Fibroblast of lung (primary cell): ENCODE measurements at regions not wholly inside any gene's neighbourhood (a gene's known extent, or its start where the extent isn't known, plus 50 kb on each side); places are given as distances from the start of the nearest gene placed in this dataset.

Experiments used
- DNase-seq, 2 donors: peaks; one replicate each; pipeline versions ENCODE4 v3.0.0 to v3.0.0-alpha.2; 2010; ENCODE audit warnings: low read depth in 2 of 2
- H2AFZ ChIP-seq: 2 replicates; pipeline ENCODE4 v1.5.1; 2012; ENCODE audit warnings: low read length, control low read depth, inconsistent platforms
- H3K27ac ChIP-seq: 2 replicates; pipeline ENCODE4 v1.5.1; 2011; ENCODE audit warnings: low read length, control low read depth; ENCODE audit not compliant: insufficient read depth
- H3K27me3 ChIP-seq: 2 replicates; pipeline ENCODE4 v1.5.1; 2011; ENCODE audit warnings: mild to moderate bottlenecking, low read length; ENCODE audit not compliant: control insufficient read depth, insufficient read depth
- H3K36me3 ChIP-seq: 2 replicates; pipeline ENCODE4 v1.5.1; 2011; ENCODE audit warnings: low read length; ENCODE audit not compliant: control insufficient read depth, insufficient read depth
- H3K4me1 ChIP-seq: 2 replicates; pipeline ENCODE4 v1.5.1; 2011; ENCODE audit warnings: low read length; ENCODE audit not compliant: control insufficient read depth, insufficient read depth; ENCODE audit errors: extremely low read depth
- H3K4me2 ChIP-seq: 2 replicates; pipeline ENCODE4 v1.5.1; 2011; ENCODE audit warnings: low read length, control low read depth; ENCODE audit not compliant: insufficient read depth; ENCODE audit errors: extremely low read depth
- H3K4me3 ChIP-seq, 4 experiments: fragments of 200-600 bp in 1 of 4; sonication (generic) in 1 of 4; replicated peaks in 1 of 4; 2 replicates each; pipeline ENCODE4 v1.5.1; 2011 to 2016; ENCODE audit warnings: low read length in 4 of 4, low read depth in 3 of 4, mild to moderate bottlenecking in 3 of 4, control low read depth in 2 of 4, inconsistent platforms in 1 of 4, mixed read lengths in 1 of 4; ENCODE audit not compliant: insufficient read depth in 1 of 4; ENCODE audit errors: control extremely low read depth in 1 of 4
- H3K79me2 ChIP-seq: 2 replicates; pipeline ENCODE4 v1.5.1; 2012; ENCODE audit warnings: mild to moderate bottlenecking, low read length, inconsistent platforms; ENCODE audit not compliant: control insufficient read depth, insufficient read depth
- H3K9ac ChIP-seq: 2 replicates; pipeline ENCODE4 v1.5.1; 2011; ENCODE audit warnings: mild to moderate bottlenecking, low read length, control low read depth; ENCODE audit not compliant: insufficient read depth
- H3K9me3 ChIP-seq: 2 replicates; pipeline ENCODE4 v1.5.1; 2012; ENCODE audit warnings: low read depth, low read length; ENCODE audit not compliant: control insufficient read depth, insufficient read depth
- H4K20me1 ChIP-seq: 2 replicates; pipeline ENCODE4 v1.5.1; 2011; ENCODE audit warnings: low read length; ENCODE audit not compliant: control insufficient read depth, insufficient read depth; ENCODE audit errors: extremely low read depth
- EZH2 ChIP-seq: IDR thresholded peaks from 2 replicates; pipeline ENCODE4 v1.5.1; 2012; ENCODE audit warnings: low read length, control low read depth, mild to moderate bottlenecking; ENCODE audit errors: missing control alignments
- TF ChIP-seq, protein P1 (sequence below), 2 donors: IDR thresholded peaks in 1 of 2; conservative IDR thresholded peaks in 1 of 2; 1 replicate in 1 of 2; 2 replicates in 1 of 2; pipeline ENCODE4 v1.5.1; 2011 to 2012; ENCODE audit warnings: low read length in 2 of 2, control low read depth in 1 of 2, inconsistent platforms in 1 of 2, low read depth in 1 of 2, mild to moderate bottlenecking in 1 of 2

DNA sequence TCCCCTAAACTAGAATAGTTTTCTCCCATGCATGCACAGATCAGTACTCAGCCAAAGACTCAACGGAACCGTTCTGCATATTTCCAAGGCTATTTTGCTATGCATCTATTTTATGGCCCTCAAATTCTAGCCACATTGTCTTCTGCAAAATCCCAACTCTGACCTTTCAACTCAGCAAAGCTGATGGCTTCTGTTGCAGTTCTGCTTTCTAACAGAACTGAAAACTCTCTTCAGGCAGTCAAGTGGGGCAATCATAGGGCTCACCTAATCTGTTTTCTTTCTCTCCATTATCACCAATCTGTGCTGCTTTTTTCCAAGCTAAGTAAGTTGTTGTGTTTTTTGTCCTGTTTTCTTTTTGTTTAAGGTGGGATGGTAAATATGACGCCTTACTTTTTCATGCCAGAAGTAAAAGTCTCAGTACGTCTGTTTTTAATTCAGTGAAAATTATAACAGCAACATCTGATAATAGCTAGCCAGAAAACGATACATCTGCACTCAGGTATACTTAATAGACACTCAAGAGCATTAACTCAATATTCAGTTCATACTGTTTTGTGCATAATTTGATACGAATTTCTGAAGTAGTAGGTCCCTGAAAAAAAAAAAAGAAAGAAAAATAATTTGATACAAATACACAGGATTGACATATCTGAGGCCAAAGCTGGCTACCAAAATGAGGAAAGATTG, 454.3 kb downstream of the TLE1 start:
- no peaks in the 10 kb centered on the region for H3K9me3 ChIP-seq
- no peak overlapping the region for H3K9ac ChIP-seq
- no peak overlapping the region for H3K4me3 ChIP-seq
- no peak for TF ChIP-seq EZH2
- TF ChIP-seq, protein P1, sequence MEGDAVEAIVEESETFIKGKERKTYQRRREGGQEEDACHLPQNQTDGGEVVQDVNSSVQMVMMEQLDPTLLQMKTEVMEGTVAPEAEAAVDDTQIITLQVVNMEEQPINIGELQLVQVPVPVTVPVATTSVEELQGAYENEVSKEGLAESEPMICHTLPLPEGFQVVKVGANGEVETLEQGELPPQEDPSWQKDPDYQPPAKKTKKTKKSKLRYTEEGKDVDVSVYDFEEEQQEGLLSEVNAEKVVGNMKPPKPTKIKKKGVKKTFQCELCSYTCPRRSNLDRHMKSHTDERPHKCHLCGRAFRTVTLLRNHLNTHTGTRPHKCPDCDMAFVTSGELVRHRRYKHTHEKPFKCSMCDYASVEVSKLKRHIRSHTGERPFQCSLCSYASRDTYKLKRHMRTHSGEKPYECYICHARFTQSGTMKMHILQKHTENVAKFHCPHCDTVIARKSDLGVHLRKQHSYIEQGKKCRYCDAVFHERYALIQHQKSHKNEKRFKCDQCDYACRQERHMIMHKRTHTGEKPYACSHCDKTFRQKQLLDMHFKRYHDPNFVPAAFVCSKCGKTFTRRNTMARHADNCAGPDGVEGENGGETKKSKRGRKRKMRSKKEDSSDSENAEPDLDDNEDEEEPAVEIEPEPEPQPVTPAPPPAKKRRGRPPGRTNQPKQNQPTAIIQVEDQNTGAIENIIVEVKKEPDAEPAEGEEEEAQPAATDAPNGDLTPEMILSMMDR (conservative IDR thresholded peaks at IDR 0.05 in 1 of 2, IDR thresholded peaks at IDR 0.05 in 1 of 2; ENCODE audit: low read depth in 1 of 2, low read length in 2 of 2) = no peak
- no peak overlapping the region for H3K4me2 ChIP-seq
- no peak overlapping the region for H2AFZ ChIP-seq
- H3K79me2 ChIP-seq = no peaks in the 10 kb centered on the region
- no peak overlapping the region for H3K27ac ChIP-seq
- H3K27me3 ChIP-seq = no peaks in the 10 kb centered on the region
- no peaks in the 10 kb centered on the region for H4K20me1 ChIP-seq
- DNase-seq = no peak
- H3K4me1 ChIP-seq = no peaks in the 10 kb centered on the region
- H3K36me3 ChIP-seq = no peaks in the 10 kb centered on the region

DNA sequence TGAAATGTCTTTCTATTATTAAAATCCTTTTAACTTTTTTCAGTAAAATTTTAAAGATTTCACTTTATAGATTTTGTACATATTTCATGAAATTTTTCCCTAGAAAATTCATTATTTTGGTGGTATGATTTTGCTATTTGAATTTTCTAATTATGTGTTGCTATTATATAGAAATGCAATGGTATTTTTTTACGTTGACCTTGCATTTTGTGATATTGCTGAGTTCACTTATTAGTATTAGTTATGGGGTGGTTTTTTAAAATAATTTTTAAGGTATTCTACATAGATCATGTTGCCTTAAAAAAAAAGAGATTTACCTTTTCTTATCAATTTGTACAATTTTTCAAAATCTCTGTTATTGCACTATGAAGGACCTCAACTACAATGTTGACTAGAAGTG, 458.3 kb downstream of the TLE1 start:
- Histone ChIP-seq H3K4me3 (no peak overlapping the region), H3K27ac (no peak overlapping the region)
- DNase-seq = no peak

DNA sequence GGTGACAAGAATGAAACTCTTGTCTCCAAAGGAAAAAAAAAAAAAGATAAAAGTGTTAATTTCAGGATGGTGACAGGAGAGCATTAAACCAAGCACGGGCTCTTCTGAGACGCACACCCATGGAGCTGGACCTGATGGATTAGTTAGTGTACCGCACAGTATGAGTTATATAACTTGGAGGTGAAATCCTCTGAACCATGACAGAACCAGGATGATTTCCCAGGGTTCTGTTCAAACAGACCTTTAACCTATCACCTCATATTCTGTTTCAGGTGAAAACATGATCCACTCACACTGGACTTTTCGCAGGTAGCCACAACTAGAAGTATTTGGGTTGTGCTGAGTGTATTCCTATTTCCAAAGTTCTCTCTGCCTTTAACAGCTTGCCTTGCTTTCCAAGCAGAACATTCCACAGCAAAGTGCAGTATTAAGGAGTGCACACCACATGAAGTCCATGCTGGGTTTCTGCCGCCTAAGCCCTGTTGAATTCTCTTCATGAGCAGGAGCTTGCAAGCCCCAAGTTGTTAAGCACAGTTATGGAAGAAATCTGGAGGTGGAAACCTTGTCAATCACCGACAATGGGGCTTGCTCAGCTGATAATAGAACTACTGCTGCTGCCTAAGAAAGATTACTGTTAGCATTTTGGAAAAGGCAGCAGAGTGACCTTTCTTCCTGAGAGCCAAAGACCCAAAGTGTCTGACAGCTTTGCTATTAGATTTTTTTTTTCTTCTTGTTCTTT, 461.7 kb downstream of the TLE1 start:
- H3K9me3 ChIP-seq = no peaks in the 10 kb centered on the region
- H3K27me3 ChIP-seq = no peaks in the 10 kb centered on the region
- H3K27ac ChIP-seq = no peak overlapping the region
- H3K36me3 ChIP-seq = no peaks in the 10 kb centered on the region
- no peak for DNase-seq
- TF ChIP-seq EZH2 = no peak
- TF ChIP-seq, protein P1 (conservative IDR thresholded peaks at IDR 0.05 in 1 of 2, IDR thresholded peaks at IDR 0.05 in 1 of 2; ENCODE audit: low read depth in 1 of 2, low read length in 2 of 2) = no peak
- no peak overlapping the region for H3K4me3 ChIP-seq
- H2AFZ ChIP-seq = no peak overlapping the region
- no peaks in the 10 kb centered on the region for H3K4me1 ChIP-seq
- no peaks in the 10 kb centered on the region for H4K20me1 ChIP-seq
- H3K4me2 ChIP-seq = no peak overlapping the region
- H3K9ac ChIP-seq = no peak overlapping the region
- H3K79me2 ChIP-seq = no peaks in the 10 kb centered on the region

More for the DNA sequence above, 458.3 kb downstream of the TLE1 start:
- TF ChIP-seq, protein P1 (conservative IDR thresholded peaks at IDR 0.05 in 1 of 2, IDR thresholded peaks at IDR 0.05 in 1 of 2; ENCODE audit: low read depth in 1 of 2, low read length in 2 of 2) = no peak
- TF ChIP-seq EZH2 = no peak
- Histone ChIP-seq H3K27me3 (no peaks in the 10 kb centered on the region), H3K36me3 (no peaks in the 10 kb centered on the region), H3K9me3 (no peaks in the 10 kb centered on the region), H3K9ac (no peak overlapping the region), H2AFZ (no peak overlapping the region), H4K20me1 (no peaks in the 10 kb centered on the region), H3K79me2 (no peaks in the 10 kb centered on the region), H3K4me1 (no peaks in the 10 kb centered on the region), H3K4me2 (no peak overlapping the region)
